Stimulated activated naive CD4-positive, alpha-beta T cell (primary cell): ENCODE measurements at regions not wholly inside any gene's neighbourhood (a gene's known extent, or its start where the extent isn't known, plus 50 kb on each side); places are given as distances from the start of the nearest gene placed in this dataset.
A peak's percentile ranks its signal among the peaks of the same experiment; 100 is the strongest.
"Not testable (repeated sequence)": the region's sequence is repeated elsewhere in the genome, so short reads cannot be mapped to it uniquely, and the experiment has no call there.

Experiments used
- DNase-seq, 6 experiments: peaks; one replicate each; lab custom pipeline; 2025; lab: John Stamatoyannopoulos, UW

DNA sequence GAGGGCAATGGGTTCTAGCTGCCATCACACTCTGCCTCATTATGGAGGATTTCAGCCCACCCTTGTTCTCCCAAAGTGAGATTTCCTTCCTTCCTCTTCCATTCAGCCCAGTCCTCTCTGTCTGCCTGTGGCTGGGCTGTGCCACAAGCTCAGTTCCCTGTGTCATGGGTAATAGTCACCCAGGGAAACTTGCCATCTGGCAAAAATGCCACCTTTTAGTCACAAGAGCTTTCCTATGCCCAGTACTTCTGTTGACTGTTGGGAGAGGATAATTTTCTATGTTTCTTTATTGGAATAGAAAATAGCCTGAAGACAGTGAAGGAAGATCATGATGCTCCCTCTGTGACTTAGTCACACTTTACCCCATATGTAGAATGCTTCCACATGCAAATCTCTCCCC, 71.4 kb downstream of the TLR4 start:
- DNase-seq, result no peak

DNA sequence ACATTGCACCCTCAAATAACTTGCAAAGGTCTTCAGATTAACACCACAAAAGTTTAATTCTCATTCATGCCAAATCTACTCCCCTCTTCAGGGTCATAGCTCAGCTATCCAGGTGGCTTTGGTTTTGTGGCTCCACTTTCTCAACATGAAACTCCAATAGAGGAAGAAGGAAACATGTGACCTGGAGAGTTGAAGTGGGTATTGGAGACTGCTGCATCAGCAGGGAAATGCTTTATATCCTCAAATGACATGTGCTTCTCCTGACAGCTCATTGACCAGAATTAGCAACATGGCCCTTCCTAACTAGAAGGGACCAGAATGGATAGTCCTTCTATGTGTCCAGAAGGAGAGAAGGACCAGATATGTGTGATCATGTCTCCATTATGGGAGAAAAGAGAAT, 73.6 kb downstream of the TLR4 start:
- no peak for DNase-seq

DNA sequence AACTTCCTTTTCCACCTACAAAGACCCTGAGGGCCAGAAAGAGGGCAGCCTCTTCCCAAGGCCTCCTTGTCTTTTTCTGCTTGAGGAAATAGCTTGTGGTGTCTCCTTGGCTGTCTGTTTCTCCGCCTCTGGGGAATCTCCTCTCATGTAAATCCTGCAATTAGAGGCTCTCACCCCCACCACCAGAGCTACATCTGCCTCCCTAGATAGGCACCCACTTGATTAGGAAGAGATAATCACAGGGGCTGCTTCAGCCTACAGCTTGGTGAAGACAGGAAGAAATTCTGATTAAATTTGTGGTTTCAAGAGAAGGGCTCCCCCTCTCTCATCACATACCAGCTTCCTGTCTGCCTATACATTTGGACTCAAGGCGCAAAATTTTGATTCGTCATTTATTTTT, 75.6 kb downstream of the TLR4 start:
- no peak for DNase-seq

DNA sequence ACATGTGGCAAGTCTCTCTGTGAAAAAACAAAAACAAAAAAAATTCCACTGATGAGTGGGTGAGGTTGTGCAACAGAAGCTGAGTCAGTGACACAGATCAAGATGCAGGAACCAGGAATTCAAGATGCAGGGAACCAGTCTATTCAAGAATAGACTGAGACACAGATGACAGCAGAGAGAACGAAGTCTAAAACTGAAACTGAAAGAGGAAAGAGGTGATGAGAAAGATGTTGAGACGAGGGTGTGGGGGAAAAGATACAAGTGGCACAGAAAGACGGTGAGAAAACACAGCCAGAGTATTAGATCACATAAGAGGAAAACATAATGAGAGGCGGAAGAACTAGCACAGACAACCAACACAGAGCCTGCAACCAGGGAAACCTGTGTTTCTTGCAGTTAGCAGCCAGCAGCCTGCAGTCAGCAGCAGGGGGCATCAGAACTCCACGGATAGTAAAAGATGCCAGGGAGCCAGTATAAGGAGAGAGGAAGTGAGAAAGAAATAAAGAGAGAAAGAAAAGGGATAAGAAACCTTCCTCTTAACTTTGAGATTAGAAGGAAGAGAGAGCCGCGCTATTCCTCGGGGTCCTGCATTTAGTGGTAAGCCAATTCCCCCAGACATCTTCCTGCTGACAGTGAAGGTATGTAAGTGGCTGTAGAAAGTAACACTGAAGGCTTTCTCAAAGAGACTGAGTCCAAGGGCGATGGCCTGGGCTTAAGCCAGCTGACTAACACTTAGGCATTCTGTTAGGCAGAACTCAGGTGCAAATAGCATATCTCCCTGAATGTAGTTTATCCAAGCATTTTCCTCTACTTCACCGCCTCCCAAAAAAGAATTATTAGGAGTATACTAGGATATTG, 79.0 kb downstream of the TLR4 start:
- peak; percentile 6 to 57 (median 41) for DNase-seq

DNA sequence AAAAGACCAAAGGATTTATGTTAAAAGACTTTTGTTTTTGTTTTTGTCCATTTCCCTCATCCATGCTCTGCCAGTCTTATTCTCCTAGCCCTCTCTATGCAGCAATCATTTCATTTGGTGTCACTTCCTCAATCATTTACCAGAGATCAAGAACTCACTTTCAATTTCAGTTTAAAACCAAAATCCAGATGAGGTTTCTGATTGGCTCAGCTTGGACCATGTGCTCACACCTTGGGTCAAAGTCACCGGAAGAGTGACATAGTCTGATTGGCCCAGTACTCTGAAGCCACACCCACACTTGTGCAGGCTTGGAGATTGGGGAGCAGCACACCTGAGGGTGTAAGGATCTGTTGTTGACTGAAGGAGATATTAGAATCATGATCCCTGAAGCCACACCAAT, 79.6 kb downstream of the TLR4 start:
- peak in 4 of 6 experiments; percentile 3 to 18 (median 14) for DNase-seq

DNA sequence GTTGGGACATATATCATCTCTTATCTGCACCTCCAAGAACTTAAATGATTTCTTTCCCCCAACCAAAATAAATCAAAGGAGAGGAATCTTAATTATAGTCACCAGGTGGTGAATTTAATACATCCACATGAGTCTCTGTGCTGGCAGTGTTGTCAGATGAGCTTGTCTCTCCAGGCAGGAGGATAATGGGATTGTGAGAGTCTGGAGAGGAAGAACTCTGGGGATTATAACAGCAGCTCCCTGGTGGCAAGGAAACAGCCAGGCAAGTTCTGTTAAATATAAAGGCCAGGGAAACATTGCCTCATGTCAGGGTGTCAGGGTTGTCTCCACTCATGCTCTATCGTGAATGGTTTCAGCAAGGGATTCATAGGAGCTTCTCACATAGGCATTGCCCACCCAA, 80.8 kb downstream of the TLR4 start:
- DNase-seq, result no peak

DNA sequence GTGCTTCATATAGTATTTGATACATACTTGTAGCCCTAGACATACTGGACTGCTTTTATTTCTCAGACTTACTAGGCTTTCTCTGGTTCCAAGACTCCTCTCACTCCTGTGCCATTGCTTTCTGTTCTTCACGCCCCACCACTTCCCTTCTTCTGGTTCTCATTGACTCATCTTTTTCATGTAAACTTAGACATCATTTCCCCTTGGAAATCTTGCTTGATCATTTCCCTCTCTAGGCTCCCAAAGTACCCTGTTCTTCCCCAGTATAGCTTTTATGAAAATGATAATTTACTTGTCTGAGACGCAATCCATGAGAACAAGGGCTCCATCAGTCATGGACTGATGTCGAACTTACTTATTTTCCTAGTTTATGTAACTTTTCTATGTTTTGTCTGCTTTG, 83.5 kb downstream of the TLR4 start:
- no peak for DNase-seq

DNA sequence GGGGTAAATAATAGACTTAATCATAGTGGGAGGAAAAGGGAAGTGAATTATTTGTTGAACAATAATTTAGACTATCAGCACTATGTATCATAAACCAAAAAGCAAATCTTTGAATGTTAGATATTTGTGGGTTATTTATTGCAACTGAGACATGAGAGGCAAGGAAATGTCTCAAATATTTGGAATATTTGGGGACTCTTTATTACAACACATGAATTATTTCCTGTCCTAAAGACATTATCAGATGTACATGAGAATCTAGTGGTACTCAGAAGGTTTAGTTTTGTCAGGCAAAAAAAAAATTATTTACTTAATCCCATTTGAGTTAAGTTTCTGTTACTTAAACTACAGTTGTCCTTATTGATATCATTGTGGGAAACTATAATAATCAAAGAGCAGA, 91.1 kb downstream of the TLR4 start:
- no peak for DNase-seq

DNA sequence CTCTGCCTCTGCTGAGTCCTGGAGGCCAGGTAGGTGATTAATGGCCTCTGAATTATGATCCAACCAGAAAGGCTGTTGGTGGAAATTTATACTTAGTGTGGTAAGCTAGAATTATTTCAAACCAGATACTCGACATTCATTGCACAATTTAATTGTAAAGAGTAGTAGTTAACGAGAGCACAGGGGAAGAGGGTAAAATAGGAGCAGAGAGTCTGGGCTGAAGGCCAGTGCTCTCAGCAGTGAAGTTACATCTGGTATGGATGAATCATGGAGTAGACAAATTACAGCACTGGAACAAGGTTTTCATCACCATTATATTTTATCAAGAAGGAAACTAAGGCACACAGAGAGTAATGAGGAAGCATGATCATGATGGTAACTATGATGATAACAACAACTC, 92.5 kb downstream of the TLR4 start:
- DNase-seq, result no peak

DNA sequence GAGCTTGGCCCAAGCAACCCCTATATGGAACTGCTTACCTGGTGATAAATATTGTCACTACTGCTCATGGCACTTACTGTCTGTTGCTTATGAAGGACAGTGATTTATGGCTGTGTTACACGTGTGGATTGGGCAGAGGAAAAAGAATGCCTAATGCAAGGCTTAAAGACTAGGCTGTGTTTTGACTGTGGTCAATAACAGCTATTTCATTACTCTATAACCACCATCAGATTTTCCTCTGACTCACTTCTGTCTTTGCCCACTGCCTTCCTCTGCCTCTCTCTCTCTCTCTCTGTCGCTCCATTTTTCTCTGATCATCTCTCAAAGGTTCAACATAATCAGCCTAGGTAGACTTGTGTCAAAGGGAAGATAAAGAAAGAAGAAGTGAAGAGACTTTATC, 96.2 kb downstream of the TLR4 start:
- DNase-seq, result no peak

DNA sequence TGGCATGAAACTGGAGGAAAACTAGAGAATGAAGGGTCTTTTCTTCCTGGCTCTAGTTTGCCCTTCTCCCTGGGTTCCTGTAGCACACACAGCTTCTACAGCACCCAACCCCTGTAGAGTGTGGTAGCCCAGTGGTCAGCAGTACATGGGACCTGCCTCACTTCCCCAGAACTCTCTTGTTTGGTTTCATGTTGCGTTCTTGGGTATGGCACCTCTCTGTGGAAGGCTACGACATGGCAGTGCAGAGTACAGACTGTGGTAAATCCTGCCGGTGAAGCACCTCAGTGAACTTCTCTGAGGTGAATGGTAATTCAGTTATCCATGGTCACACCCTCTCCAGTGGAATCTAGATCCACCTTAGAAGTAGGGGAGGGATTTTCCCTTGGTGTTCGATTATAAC, 105.5 kb downstream of the TLR4 start:
- DNase-seq, result no peak

DNA sequence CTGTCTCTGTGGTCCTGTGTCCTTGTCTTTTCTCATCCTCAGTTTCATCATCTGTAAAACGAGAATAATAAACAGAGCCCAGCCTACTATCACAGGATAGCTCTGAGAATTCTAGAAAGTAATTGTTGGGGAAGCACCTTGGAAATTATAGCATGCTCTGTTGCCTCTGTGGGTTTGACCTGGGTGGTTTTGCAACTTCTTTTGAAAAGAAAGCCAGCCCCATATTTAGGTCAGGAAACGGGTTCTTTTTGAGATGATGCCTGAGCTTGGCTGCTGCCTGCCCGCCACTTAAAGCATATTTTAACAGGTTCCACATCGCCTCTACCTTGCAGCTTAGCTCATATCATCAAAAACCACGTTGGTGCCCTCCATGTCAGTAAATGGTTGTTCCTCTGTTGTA, 111.1 kb downstream of the TLR4 start:
- no peak for DNase-seq

DNA sequence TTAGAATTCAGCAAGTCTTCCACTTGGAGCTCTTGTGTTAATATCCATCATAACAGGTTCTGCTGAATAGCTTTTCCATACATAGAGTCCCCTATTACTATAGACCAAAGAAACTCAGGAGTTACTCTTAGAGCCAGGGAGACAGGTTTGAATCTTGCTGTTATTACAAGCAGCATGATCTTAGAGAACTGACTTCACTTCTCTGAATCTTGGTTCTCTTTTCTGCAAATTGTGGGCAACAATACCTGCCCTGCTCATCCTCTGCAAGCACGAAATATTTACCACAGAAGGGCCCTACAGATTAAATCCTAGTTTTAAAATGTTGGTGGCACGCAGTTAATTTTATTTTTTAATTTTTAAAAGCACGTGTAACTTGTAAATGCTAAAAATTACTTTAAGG, 111.7 kb downstream of the TLR4 start:
- no peak for DNase-seq

DNA sequence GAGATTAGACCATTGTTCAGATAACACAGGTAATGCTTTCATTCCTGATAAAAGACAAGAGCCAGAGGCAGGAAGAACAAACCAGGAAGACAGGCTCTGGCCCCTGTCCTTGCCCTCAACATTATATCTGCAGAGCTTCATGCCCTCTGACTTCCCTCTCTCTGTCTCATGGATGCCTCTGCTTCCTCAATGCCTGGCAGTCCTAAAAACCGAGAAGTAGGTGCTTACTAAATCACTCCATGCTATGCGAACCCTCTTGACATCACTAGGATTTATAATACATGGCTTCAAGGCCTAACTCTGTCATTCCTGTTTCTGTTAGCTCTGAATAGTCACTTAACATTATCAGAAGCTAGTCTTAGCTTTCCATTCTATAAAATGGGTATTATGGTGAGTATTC, 117.8 kb downstream of the TLR4 start:
- DNase-seq, result no peak

DNA sequence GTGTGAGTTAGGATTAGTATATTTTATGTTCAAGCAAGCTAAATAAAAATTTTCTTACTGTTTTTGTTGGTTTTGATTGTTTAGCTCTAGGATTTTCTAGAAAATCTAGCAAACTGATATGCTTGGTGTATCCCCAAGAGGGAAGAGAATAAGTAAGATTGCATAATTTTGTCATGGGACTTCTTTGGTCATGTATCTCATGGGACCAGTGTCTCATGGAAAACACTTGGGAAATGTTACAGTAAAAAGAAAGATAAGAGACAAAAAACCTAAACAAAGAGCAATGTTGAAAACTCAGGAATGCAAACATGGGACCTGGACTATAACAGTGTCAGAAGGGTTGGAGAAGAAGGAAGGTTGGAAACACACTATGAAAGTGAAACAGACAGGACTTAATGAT, 119.4 kb downstream of the TLR4 start:
- no peak for DNase-seq

DNA sequence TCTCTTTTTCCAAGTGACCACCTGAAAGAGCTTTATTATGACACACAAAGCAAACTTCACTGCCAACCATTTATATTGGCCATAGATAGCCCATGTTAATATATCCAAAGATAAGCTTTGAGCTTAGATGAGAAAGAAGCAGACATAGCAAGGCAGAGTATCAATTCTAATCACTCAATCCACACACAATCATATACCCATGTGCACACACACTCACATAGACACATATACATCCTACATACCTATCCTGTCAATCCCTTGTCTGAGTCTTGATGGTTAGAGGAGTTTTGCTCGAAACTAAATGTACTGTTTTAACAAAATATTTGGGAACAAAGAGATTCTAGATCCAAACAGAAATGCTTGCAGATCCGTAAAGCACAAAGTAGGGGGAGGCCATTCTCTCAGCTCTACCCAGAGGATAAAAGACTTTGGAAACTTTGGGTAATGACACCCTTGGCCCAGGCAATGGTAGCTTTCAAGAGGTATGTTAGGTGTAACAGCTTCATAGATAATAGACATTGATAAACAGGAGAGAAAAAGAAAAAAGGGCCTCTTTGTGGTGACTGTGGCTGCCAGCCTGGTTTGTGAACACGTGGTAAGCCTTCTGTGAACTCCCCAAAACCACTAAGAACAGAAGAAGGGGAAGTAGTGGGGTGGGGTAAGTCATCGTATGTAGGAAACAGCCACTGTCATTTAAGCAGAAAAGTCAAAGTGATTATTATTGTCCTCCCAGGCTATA, 121.6 kb downstream of the TLR4 start:
- DNase-seq, result peak; percentile 3 to 77 (median 34)

DNA sequence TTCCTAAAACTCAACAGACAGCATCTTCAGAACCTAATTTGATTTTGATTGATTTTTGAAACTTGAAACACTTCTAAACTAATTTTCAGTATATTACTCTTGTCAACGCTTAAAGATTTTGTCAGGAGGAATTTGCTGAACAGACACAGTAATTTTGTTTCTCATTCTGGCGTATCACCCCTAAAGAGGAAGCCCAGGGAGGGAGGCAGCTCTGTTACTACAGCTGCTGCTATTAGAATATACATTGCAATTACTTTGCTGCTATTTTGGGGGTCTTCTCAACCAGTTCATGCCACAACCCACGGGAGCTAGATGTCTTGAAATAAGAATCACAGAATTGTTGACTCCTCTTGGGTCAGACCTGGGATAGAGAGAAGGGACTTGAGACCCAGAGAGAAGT, 122.6 kb downstream of the TLR4 start:
- no peak for DNase-seq

DNA sequence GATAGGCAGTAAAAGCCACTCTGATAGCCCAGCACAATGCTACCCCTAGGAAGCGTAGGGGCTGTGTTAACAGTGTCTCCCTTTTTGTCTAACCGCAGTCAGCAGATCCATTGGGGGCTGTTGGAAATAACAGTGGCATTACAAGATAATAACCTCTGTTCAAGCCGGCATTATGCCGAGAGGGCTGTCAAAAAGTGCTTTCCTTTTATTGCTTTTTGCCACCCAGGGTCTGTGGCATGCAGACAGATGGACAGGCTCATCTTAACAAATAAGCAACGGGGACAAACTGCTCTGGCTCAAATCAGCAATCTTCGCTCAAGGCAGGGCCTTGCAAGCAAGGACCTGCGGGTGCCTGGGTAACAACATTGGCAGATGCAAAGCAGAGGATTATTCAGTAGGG, 123.3 kb downstream of the TLR4 start:
- DNase-seq, result no peak

DNA sequence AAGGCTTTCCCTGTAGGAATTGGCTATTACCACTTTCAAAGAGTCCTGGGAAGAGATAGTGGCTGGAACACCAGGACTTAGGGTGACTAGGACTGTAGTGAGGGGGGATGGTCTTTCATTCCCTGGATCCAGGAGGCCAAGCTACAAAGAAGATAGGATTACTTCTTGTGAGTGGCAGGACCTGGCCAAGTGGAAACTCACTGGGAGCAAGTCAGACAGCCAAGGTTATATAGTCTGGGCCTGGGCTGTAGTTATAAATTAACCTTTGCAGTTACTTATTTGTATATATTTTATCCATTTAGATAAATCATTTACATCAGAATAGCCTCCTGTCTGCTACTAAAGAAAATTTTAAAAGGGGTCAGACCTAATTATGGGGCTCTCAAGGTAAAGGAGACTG, 124.3 kb downstream of the TLR4 start:
- no peak for DNase-seq

DNA sequence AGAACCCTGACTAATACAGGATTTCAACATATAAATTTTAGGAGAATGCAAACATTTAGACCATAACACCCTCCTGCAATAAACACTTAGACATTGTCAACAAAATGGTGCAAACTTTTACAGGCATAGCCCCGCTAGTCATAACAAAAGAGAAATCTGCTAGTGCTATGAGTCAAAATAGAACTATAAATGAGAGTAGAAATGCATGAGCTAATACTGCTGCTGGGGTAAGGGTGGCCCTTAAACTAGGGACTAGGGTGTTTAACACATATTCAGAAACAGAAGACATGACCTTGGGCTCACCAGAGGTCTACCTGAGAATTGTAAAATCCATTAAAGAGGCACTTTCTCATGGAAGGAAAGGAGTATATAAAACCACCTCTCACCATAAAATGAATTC, 131.6 kb downstream of the TLR4 start:
- DNase-seq, result no peak

DNA sequence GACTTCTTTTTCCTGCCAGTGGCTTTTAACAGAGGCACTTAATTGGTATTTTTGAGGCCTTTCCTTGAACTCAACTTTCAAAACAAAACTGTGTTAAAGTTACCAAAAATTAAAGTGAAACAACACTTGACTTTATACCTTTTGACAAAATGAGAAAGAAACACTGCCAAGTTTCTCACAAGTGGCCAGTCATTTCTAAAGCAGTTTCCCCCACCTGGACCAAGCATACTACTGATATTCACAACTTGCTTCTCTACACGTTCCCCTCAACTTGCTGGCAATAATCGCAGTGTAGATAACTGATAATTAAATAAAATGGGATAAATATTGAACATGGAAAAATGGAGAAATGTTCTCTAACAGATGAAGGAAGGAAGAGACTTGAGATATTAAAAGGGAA, 135.7 kb downstream of the TLR4 start:
- no peak for DNase-seq

DNA sequence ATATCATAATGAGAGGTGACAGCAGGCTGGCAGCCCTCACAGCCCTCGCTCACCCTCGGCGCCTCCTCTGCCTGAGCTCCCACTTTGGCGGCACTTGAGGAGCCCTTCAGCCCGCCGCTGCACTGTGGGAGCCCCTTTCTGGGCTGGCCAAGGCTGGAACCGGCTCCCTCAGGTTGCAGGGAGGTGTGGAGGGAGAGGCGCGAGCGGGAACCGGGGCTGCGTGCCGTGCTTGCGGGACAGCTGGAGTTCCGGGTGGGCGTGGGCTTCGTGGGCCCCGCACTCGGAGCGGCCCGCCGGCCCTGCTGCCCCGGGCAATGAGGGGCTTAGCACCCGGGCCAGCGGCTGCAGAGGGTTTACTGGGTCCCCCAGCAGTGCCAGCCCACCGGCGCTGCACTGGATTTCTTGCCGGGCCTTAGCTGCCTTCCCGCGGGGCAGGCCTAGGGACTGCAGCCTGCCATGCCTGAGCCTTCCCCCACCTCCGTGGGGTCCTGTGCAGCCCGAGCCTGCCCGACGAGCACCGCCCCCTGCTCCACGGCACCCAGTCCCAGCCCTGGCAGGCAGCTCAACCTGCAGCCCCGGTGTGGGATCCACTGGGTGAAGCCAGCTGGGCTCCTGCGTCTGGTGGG, 147.7 kb downstream of the TLR4 start:
- not testable (repeated sequence) for DNase-seq

DNA sequence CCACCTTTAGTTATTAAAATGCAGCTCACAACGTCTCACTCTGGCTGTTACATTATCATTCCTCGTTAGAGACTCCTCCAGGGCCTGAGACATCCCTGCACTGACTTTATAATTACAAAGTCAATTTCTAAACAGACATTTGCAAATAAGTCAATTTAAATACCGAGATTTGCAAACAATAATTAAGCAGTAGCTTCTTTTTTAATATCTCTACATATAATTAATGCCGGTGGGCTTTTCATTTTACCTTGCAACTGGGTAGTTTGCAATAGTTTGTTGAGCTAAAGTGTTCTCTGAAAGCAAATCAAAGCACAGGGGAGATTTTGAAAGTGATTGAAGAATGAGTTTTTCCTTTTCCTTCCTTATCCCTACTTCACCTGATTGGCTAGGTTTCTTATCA, 154.4 kb downstream of the TLR4 start:
- DNase-seq, result no peak
